Transverse colon (tissue), 4 donors: ENCODE measurements at regions not wholly inside any gene's neighbourhood (a gene's known extent, or its start where the extent isn't known, plus 50 kb on each side); places are given as distances from the start of the nearest gene placed in this dataset.
"Not testable (repeated sequence)": the region's sequence is repeated elsewhere in the genome, so short reads cannot be mapped to it uniquely, and the experiment has no call there.

Source experiments
- EP300 ChIP-seq: sonication (generic); formaldehyde crosslinking; IDR thresholded peaks from one replicate; pipeline ENCODE4 v1.6.1; 2017; ENCODE audit warnings: antibody characterized with exemption, low read depth
- POLR2AphosphoS5 ChIP-seq, 3 donors: sonication (generic); formaldehyde crosslinking; IDR thresholded peaks; one replicate each; pipeline ENCODE4 v1.6.1; 2016; ENCODE audit warnings: antibody characterized with exemption in 3 of 3
- TF ChIP-seq, protein P1 (sequence below), 5 experiments: fragments of 200-600 bp in 3 of 5; fragments of 450-650 bp in 2 of 5; sonication (generic) in 3 of 5; IDR thresholded peaks; 1 replicate in 2 of 5; 2 replicates in 3 of 5; pipeline ENCODE4 v1.5.1; 2016 to 2017; ENCODE audit warnings: antibody characterized with exemption in 5 of 5, inconsistent platforms in 3 of 5, mild to moderate bottlenecking in 2 of 5, moderate library complexity in 1 of 5

DNA sequence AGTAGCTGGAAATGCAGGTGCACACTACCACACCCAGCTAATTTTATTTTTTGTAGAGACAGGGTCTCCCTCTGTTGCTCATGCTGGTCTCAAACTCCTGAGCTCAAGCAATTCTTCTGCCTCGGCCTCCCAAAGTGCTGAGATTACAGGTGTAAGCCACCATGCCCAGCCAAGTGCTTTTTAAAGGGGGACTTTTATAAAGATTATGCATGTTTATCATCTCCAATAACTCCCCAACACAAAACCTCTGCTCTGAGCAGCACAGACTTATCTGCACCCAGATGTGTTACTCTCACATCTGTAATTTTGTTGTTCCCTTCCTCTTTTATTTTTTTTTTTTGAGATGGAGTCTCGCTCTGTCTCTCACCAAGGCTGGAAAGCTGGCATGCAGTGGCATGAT, 108.6 kb downstream of the TRIM69 start:
- TF ChIP-seq, protein P1, sequence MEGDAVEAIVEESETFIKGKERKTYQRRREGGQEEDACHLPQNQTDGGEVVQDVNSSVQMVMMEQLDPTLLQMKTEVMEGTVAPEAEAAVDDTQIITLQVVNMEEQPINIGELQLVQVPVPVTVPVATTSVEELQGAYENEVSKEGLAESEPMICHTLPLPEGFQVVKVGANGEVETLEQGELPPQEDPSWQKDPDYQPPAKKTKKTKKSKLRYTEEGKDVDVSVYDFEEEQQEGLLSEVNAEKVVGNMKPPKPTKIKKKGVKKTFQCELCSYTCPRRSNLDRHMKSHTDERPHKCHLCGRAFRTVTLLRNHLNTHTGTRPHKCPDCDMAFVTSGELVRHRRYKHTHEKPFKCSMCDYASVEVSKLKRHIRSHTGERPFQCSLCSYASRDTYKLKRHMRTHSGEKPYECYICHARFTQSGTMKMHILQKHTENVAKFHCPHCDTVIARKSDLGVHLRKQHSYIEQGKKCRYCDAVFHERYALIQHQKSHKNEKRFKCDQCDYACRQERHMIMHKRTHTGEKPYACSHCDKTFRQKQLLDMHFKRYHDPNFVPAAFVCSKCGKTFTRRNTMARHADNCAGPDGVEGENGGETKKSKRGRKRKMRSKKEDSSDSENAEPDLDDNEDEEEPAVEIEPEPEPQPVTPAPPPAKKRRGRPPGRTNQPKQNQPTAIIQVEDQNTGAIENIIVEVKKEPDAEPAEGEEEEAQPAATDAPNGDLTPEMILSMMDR (IDR thresholded peaks at IDR 0.05): not testable (repeated sequence)
- TF ChIP-seq POLR2AphosphoS5 (IDR thresholded peaks at IDR 0.05); EP300: not testable (repeated sequence)
